BJ (cell line): ENCODE measurements at regions not wholly inside any gene's neighbourhood (a gene's known extent, or its start where the extent isn't known, plus 50 kb on each side); places are given as distances from the start of the nearest gene placed in this dataset.

Experiments
- CTCF ChIA-PET: fragments of 350-600 bp; formaldehyde crosslinking; extraction: SDS; loops from one replicate; lab custom pipeline; 2021; ENCODE audit warnings: antibody characterized with exemption, inconsistent platforms; lab: Yijun Ruan, JAX
- POLR2A ChIA-PET: fragments of 300-600 bp; sonication (Branson Sonifier 250); formaldehyde crosslinking; extraction: SDS; loops from one replicate; lab custom pipeline; 2021; ENCODE audit warnings: antibody characterized with exemption; lab: Charles Lee
- DNase-seq: peaks from one replicate; pipeline ENCODE4 v3.0.0-alpha.2; 2011; ENCODE audit warnings: low read depth
- H3K27me3 ChIP-seq: 2 replicates; pipeline ENCODE4 v1.6.0; 2011; ENCODE audit warnings: low read length; ENCODE audit not compliant: control insufficient read depth, insufficient read depth
- H3K36me3 ChIP-seq: 2 replicates; pipeline ENCODE4 v1.5.1; 2011; ENCODE audit warnings: low read length; ENCODE audit not compliant: control insufficient read depth, insufficient read depth
- H3K4me3 ChIP-seq: 2 replicates; pipeline ENCODE4 v1.5.1; 2011; ENCODE audit warnings: low read depth, mild to moderate bottlenecking, control low read depth, low read length
- TF ChIP-seq, protein P1 (sequence below): IDR thresholded peaks from 2 replicates; pipeline ENCODE4 v1.5.1; 2011; ENCODE audit warnings: low read depth, mild to moderate bottlenecking, control low read depth, inconsistent platforms, low read length, moderate library complexity; ENCODE audit not compliant: insufficient read depth

DNA sequence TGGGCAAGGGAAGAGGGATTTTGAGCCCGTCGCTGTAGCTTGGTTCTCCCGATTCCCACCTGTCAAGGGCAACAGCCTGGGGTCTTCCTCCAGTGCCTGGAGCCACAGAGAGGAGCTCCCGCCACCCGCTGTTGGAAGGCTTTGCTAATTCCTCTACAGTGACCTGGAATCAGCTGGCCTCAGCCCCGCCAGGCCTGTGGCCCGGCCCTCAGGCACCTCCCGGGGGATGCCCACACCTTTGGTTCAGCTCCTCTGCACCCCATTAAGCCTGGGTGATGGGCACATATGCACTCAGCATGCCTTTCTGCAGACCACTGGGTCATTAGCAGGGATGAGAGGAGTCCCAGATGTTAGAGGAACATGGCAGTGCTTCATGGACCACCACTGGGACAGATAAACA is 121.4 kb upstream of the MKI67 start:
- no peaks in the 10 kb centered on the region for H3K27me3 ChIP-seq
- CTCF ChIA-PET: no interaction called here
- TF ChIP-seq, protein P1, sequence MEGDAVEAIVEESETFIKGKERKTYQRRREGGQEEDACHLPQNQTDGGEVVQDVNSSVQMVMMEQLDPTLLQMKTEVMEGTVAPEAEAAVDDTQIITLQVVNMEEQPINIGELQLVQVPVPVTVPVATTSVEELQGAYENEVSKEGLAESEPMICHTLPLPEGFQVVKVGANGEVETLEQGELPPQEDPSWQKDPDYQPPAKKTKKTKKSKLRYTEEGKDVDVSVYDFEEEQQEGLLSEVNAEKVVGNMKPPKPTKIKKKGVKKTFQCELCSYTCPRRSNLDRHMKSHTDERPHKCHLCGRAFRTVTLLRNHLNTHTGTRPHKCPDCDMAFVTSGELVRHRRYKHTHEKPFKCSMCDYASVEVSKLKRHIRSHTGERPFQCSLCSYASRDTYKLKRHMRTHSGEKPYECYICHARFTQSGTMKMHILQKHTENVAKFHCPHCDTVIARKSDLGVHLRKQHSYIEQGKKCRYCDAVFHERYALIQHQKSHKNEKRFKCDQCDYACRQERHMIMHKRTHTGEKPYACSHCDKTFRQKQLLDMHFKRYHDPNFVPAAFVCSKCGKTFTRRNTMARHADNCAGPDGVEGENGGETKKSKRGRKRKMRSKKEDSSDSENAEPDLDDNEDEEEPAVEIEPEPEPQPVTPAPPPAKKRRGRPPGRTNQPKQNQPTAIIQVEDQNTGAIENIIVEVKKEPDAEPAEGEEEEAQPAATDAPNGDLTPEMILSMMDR: no peak
- H3K36me3 ChIP-seq: no peaks in the 10 kb centered on the region
- no peak overlapping the region for H3K4me3 ChIP-seq
- DNase-seq: no peak
- POLR2A ChIA-PET: no interaction called here

DNA sequence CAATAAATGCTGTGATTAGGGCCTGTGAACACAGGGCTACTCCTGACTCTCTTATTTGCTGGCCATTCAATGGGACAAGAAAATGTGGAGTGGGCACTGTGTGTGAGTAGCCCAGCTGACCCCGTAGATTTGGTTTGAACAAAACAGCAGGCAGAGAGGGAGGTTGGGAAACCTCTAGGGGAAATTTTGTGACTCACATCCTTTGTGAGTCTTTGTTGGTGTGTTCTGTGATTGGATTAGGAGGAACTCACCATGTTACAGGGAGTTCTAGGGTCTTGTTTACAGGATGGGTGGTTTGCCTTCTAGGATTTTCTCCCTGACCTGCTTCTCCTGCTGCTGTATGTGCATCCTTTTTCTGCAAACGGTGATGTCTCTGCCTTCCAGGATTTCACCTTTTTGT is 128.3 kb upstream of the MKI67 start:
- no peak overlapping the region for H3K4me3 ChIP-seq
- ChIA-PET CTCF (no interaction called here), POLR2A (no interaction called here)
- no peaks in the 10 kb centered on the region for H3K27me3 ChIP-seq
- H3K36me3 ChIP-seq: no peaks in the 10 kb centered on the region
- no peak for DNase-seq
- TF ChIP-seq, protein P1: no peak

DNA sequence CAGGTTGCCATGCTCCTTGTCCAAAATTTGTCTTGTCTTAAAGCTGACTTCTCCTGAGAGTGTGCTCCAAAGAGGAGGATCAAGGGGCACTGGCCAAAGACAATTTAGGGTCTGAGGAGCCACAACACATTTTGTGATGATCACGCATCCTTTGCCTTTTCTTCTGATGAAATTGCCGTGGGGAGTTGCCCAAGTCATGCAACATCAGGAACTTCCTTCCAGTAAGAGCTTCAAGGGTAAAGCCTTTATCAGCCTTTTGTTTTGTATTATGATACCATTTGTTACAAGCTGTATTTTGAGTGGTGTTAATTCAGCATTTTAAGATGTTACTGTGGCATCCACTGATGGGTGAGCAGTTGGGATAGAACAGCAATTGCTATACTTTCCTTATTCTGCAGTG is 131.2 kb upstream of the MKI67 start:
- CTCF ChIA-PET: no interaction called here
- no peaks in the 10 kb centered on the region for H3K27me3 ChIP-seq
- POLR2A ChIA-PET: no interaction called here
- no peak overlapping the region for H3K4me3 ChIP-seq
- TF ChIP-seq, protein P1: no peak
- DNase-seq: no peak
- no peaks in the 10 kb centered on the region for H3K36me3 ChIP-seq

DNA sequence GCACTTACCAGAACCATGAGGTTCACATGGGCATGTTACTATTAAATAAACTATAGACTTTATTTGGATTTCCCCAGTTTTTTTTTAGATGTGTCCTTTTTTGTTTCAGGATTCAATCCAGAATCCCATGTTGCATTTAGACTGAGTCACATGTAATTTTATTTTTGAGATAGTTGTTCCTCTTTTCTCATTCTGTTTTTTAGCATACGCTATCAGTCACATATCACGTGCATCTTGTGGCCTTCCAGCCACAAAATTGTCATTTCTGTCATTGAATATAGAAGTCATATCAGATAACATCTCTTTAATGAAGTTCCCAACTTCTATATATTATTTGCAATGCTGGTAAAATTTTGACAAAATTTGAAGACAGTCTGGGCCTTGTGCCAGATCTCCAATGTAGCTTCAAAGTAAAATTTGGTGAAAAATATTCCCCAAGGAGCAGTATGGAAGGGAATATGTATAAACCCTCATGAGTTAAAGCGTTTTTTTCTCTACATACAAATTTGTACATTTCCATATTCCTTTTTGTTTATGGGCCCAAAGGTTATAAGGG is 132.3 kb upstream of the MKI67 start:
- no peaks in the 10 kb centered on the region for H3K27me3 ChIP-seq
- ChIA-PET POLR2A (no interaction called here), CTCF (no interaction called here)
- H3K36me3 ChIP-seq: no peaks in the 10 kb centered on the region
- no peak overlapping the region for H3K4me3 ChIP-seq
- TF ChIP-seq, protein P1: no peak
- no peak for DNase-seq

DNA sequence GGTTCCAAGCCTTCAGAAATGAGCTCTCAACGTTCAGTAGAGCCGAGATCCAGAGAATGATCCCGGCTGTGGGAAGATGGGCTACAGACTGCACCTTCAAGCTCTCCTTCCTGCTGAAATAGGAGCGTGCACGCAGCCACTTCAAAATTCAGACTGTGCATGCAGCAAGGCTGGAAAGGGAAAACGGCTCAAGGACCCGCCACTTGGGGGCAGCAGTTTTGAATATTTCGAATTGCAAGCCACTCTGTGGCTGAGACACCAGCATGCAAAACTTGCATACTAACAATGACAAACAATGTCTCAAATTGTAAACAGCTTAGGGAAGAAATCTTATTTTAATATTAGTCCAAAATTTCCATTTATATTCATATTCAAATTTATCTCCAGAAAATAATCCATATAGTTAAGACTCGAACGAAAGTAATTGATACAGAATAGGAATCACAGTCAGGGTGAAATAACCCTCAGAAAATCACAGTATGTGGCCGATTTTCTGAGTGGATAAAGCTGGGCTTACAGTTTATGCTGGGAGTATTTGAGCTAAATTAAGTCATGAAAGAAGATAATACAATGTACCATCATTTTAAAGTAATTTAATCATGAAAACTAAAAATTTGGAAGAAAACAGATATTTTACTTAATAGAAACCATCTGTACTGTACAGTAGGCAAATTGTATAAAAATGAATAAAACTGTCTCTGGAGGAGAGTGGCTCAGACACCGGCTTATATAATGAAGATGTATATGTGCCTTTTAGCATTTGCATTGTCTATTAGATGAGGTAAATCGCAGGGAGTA is 137.9 kb upstream of the MKI67 start:
- TF ChIP-seq, protein P1: peak; percentile 55
- ChIA-PET POLR2A (no interaction called here), CTCF (interaction anchor here (0.5 to 1.2 kb wide), 2 partner anchors 1687 to 1707 kb away, joined by 4 to 7 read pairs; no protein-coding TSS in a partner anchor)
- no peaks in the 10 kb centered on the region for H3K36me3 ChIP-seq
- H3K4me3 ChIP-seq: no peak overlapping the region
- DNase-seq: no peak
- H3K27me3 ChIP-seq: no peaks in the 10 kb centered on the region
